ENCODE measurements at regions not wholly inside any gene's neighbourhood (a gene's known extent, or its start where the extent isn't known, plus 50 kb on each side); places are given as distances from the start of the nearest gene placed in this dataset.

DNA sequence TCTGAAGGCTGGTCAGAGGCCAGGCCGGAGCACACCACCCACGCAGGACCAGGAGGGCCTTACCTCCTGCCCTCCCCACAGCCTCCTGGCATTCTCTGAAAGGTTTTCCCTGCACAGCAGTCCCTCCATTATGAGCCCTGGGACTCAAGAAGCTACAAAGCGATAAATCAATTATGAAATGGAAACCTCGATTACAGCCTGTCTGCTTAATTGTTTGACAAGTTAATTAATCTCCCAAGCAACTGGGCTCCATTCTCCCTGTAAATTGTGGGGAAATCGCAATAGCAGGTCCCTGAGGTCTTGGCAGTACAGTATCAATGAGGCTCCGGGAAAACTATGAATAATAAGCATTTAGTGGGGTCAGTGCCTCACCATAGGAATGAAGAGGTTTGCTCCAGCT lies 683.5 kb downstream of the NTRK3 start:
- ChIA-PET CTCF (ENCODE audit: partially characterized antibody) (interaction anchor here (1.2 kb wide), 1 partner anchor 11 kb away, joined by 3 read pairs; no protein-coding TSS in a partner anchor), POLR2A (ENCODE audit: partially characterized antibody) (no interaction called here)
- Histone ChIP-seq H4K91ac (replicated peaks; ENCODE audit: insufficient read length, low read length) (no peak overlapping the region), H3K23me2 (ENCODE audit: low read depth, low read length) (no peaks in the 10 kb centered on the region), H2BK12ac (ENCODE audit: low read depth, low read length) (no peak overlapping the region), H3K36me3 (ENCODE audit: control insufficient read depth in 2 of 4, insufficient read depth in 4 of 4, low read length in 3 of 4) (no peaks in the 10 kb centered on the region), H3K56ac (replicated peaks; ENCODE audit: insufficient read length, low read depth, low read length) (no peak overlapping the region), H3K27me3 (replicated peaks in 1 of 4; ENCODE audit: control insufficient read depth in 3 of 4, extremely low read depth in 1 of 4, insufficient read depth in 3 of 4, low read length in 3 of 4) (no peaks in the 10 kb centered on the region), H3K18ac (ENCODE audit: extremely low read depth, low read length) (no peak overlapping the region), H4K8ac (ENCODE audit: extremely low read depth, insufficient read depth, low read length) (no peak overlapping the region), H3K4me1 (replicated peaks in 1 of 4; ENCODE audit: control insufficient read depth in 3 of 4, insufficient read depth in 4 of 4, low read length in 3 of 4) (no peaks in the 10 kb centered on the region), H2BK5ac (ENCODE audit: low read depth, low read length) (no peak overlapping the region), H3K9ac (replicated peaks in 1 of 4; ENCODE audit: extremely low read depth in 1 of 4, low read depth in 3 of 4, low read length in 3 of 4) (no peak overlapping the region), H3K27ac (ENCODE audit: low read depth, low read length) (no peak overlapping the region), H2BK15ac (ENCODE audit: low read length) (no peak overlapping the region), H3K4me3 (ENCODE audit: extremely low read depth in 1 of 4, insufficient read depth in 2 of 4, low read depth in 3 of 4, low read length in 4 of 4) (no peak overlapping the region), H3K9me3 (ENCODE audit: insufficient read depth in 2 of 2, low read depth in 1 of 2, low read length in 1 of 2) (no peaks in the 10 kb centered on the region), H2BK120ac (replicated peaks; ENCODE audit: low read depth, low read length) (no peak overlapping the region), H4K20me1 (replicated peaks in 1 of 2; ENCODE audit: control insufficient read depth in 1 of 2, insufficient read depth in 2 of 2, low read length in 2 of 2) (no peaks in the 10 kb centered on the region), H3K79me1 (ENCODE audit: low read depth, low read length) (no peaks in the 10 kb centered on the region), H3K4ac (replicated peaks; ENCODE audit: insufficient read length, low read depth, low read length) (no peak overlapping the region), H3K4me2 (ENCODE audit: insufficient read depth in 1 of 2, low read depth in 2 of 2, low read length in 2 of 2) (no peak overlapping the region), H2AFZ (ENCODE audit: low read length) (no peak overlapping the region), H2AK5ac (ENCODE audit: low read depth, low read length) (no peak overlapping the region), H2BK20ac (ENCODE audit: low read length) (no peak overlapping the region), H3K23ac (ENCODE audit: insufficient read length) (no peak overlapping the region), H3K79me2 (ENCODE audit: control insufficient read depth in 1 of 2, insufficient read depth in 2 of 2, low read length in 2 of 2) (no peaks in the 10 kb centered on the region), H4K5ac (ENCODE audit: insufficient read length, low read depth, low read length) (no peak overlapping the region), H3K14ac (ENCODE audit: insufficient read length) (no peak overlapping the region)
- DNase-seq (ENCODE audit: low read depth in 1 of 2, low spot score in 2 of 2): no peak
- 86% methylated on average over 6 of the region's 6 CpGs; no CpG with 5 or more reads in 1 of the 2 experiments for WGBS, 2 experiments (ENCODE audit: extremely low coverage in 1 of 2, insufficient coverage in 1 of 2, insufficient read length in 1 of 2, insufficient replicate concordance in 2 of 2, low coverage in 1 of 2, low lambda C conversion rate in 2 of 2, missing lambda C conversion rate in 1 of 2)
- no peak for FAIRE-seq
- TF ChIP-seq SP4 (IDR thresholded peaks at IDR 0.05; ENCODE audit: low read length): no peak
- no peak for TF ChIP-seq SIN3A (conservative IDR thresholded peaks at IDR 0.05 in 1 of 2, IDR thresholded peaks at IDR 0.05 in 1 of 2; ENCODE audit: low read depth in 1 of 2, low read length in 2 of 2)
- no peak for TF ChIP-seq CREB1 (IDR thresholded peaks at IDR 0.05)
- TF ChIP-seq TEAD4 (IDR thresholded peaks at IDR 0.05; ENCODE audit: low read depth, low read length): no peak
- no peak for TF ChIP-seq CBX5 (IDR thresholded peaks at IDR 0.05; ENCODE audit: low read depth, low read length)
- no peak for TF ChIP-seq BACH1 (IDR thresholded peaks at IDR 0.05; ENCODE audit: low read length)
- TF ChIP-seq RFX5 (IDR thresholded peaks at IDR 0.05; ENCODE audit: borderline replicate concordance, low read depth, low read length): no peak
- TF ChIP-seq CBX8 (IDR thresholded peaks at IDR 0.05; ENCODE audit: borderline replicate concordance, low read depth, low read length): no peak
- TF ChIP-seq POLR2AphosphoS5 (IDR thresholded peaks at IDR 0.05; ENCODE audit: low read depth, low read length): no peak
- TF ChIP-seq, protein P1, sequence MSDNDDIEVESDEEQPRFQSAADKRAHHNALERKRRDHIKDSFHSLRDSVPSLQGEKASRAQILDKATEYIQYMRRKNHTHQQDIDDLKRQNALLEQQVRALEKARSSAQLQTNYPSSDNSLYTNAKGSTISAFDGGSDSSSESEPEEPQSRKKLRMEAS (IDR thresholded peaks at IDR 0.05): no peak
- no peak for TF ChIP-seq PHF8 (conservative IDR thresholded peaks at IDR 0.05; ENCODE audit: low read depth, low read length)
- TF ChIP-seq CTBP2 (IDR thresholded peaks at IDR 0.05; ENCODE audit: borderline replicate concordance, insufficient read depth, insufficient read length, low read length): no peak
- no peak for TF ChIP-seq KDM1A (IDR thresholded peaks at IDR 0.05; ENCODE audit: borderline replicate concordance, low read length)
- TF ChIP-seq NRF1 (IDR thresholded peaks at IDR 0.05; ENCODE audit: low read depth, low read length): no peak
- no peak for TF ChIP-seq KDM5A (IDR thresholded peaks at IDR 0.05; ENCODE audit: low read length)
- no peak for TF ChIP-seq RBBP5 (IDR thresholded peaks at IDR 0.05; ENCODE audit: borderline replicate concordance, low read depth, low read length)
